ENCODE measurements at regions not wholly inside any gene's neighbourhood (a gene's known extent, or its start where the extent isn't known, plus 50 kb on each side); places are given as distances from the start of the nearest gene placed in this dataset.

DNA sequence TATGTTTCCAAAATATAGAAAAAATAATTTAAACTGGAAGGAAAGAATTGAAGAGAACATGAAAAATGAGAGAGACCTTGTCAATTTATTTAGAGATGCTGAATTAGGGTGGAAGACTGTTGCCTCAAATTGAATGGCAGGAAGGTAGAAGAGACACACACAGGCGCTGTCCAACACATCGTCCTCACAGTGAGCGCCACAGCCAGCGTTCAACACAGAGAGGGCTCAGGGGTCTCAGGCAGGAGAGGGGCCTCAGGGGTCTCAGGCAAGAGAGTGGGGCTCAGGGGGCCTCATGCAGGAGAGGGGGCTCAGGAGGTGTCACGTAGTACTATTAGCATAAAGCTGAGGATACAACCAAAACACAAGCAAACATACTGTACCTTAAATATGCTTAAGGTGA is 65.7 kb downstream of the TMEM18 start:
- DNase-seq (ENCODE audit: low read depth in 4 of 4, low spot score in 3 of 4): no peak

DNA sequence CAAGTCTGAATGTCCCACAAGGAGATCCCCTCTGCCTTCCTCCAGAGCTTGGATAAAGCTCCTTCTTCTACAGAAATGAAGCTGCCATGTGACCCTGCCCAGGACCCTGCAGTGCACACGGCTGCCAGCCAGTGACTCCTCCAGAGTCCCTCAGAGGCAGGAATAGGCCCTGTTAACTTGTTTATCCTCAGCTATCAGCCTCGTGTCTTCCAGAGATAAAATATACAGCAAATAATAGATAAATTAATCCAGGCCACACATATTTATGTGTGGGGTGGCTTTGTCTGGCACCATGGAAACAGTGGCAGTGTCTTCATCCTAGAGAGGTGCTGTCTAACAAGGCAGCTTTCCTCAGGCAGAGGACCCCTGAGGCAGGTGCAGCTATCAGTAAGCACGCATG is 66.7 kb downstream of the TMEM18 start:
- no peak for DNase-seq (ENCODE audit: low read depth in 4 of 4, low spot score in 3 of 4)

DNA sequence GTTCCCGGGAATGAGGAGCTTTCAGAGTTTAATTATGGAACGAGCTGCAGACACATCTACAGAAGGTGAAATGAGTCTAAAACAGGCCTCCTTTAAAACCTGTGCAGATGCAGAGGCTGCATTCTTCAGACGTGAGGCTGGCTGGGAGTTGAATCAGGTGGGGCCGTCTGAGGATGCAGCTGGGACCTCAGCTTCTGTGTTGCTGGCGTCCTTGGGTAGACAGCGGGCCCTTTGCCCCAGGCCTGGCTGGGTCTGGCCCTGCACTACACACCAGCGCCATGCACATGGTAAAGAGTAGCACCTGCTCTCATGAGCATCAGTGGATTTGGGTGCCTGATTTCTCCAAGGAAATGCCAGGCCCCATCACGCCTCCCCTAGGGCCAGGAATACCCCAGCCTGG is 67.3 kb downstream of the TMEM18 start:
- no peak for DNase-seq (ENCODE audit: low read depth in 4 of 4, low spot score in 3 of 4)

DNA sequence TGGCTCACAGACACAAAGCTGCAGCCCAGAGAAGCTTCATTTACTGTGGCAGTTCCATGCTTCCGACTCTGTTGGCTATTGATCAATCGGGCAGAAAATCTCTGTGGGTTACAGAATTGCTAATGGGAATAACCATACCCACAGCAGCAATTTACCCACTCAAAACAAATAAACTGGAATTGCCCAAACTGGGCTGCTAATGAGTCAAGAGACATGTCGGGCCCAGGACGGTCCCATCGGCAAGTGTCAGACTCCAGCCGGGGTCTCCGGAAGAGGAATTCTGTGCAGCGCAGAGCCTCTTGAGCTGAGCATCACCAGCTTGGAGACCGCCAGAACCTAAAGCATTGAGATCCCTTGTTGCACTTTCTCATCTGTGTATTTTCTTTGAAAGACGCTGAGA is 67.8 kb downstream of the TMEM18 start:
- DNase-seq (ENCODE audit: low read depth in 4 of 4, low spot score in 3 of 4): no peak

- DNase-seq (ENCODE audit: low read depth in 4 of 4, low spot score in 3 of 4): no peak
Measured at GRCh38 chr2:608711-609110, 68.5 kb downstream of the TMEM18 start.

DNA sequence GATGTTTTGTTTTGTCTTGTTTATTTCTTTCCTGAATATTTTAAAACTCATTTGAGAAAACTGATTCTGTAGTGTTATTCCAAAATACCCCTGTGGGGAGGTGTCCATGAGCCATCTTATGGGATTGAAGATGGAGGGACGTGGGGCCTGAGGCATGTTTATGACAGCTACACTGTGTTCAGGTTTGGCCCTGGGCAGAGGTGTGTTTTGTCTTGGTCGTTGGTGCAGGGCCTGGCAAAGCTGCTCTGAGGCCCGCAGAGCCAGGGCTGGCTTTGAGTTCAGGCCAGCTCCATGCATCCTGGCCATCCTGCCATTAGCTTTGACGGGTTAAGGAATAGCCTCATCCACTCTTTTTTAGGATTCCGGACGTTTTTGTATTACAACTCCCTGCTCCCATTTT is 68.9 kb downstream of the TMEM18 start:
- DNase-seq (ENCODE audit: low read depth in 4 of 4, low spot score in 3 of 4): no peak

DNA sequence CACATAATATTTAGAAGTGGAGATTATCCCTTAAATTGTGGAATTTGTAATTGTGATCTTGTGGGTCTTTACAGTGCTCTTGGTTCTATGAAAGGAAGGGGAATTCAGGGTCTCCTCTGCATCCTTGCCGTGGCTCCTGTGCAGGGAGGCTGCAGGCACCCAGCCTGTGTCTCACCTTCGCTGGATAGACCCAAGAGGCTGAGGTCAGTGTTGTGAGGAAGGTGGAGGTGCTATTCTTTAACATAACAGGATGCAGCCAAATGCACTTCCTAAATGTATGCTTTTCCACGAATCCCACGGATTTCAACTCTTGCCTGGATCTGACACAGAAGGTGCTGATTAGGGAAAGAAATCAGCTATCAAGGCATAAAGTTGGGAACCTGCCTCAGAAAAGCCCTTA is 69.5 kb downstream of the TMEM18 start:
- no peak for DNase-seq (ENCODE audit: low read depth in 4 of 4, low spot score in 3 of 4)

GRCh38 chr2:607172-607571 is 70.0 kb downstream of the TMEM18 start:
- no peak for DNase-seq (ENCODE audit: low read depth in 4 of 4, low spot score in 3 of 4)

- DNase-seq (ENCODE audit: low read depth in 4 of 4, low spot score in 3 of 4): no peak
Measured at GRCh38 chr2:605674-606608, 71.3 kb downstream of the TMEM18 start.

DNA sequence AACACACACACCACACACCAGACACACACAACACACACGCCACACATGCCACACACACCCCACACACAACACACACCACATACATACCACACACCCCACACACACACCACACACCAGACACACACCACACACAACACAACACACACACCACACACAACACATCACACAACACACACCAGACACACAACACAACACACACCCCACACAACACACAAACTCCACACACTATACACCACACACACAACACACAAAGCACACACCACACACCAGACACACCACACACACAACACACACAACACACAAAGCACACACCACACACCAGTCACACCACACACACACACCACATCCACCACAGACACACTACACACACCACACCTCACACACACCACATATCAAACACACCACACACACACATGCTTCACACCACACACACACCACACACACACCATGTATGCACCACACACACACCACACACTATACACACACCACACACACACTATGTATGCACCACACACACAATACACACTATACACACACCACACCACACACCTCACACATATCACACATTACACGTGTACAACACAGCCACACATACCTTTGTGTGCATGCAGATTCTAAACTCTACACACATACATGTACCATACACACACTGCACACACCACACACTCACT is 72.2 kb downstream of the TMEM18 start:
- no peak for DNase-seq (ENCODE audit: low read depth in 4 of 4, low spot score in 3 of 4)

DNA sequence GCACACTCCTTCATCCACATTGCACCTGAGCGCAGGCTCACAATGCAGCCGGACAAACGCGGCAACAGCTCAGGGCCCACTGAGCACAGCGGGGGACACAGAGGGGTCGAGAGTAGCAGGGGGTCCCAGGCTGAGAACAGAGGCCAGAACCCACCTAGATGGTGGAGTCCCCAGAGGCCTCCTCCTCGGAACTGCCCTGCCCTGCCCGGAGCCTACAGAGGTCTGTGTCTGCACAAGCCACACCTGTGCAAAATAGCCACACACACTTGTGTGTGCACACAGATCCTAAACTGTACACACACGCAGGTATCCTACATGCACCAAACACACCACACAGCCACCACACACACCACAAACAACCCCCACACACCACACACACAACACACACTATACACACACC is 72.8 kb downstream of the TMEM18 start:
- no peak for DNase-seq (ENCODE audit: low read depth in 4 of 4, low spot score in 3 of 4)

DNA sequence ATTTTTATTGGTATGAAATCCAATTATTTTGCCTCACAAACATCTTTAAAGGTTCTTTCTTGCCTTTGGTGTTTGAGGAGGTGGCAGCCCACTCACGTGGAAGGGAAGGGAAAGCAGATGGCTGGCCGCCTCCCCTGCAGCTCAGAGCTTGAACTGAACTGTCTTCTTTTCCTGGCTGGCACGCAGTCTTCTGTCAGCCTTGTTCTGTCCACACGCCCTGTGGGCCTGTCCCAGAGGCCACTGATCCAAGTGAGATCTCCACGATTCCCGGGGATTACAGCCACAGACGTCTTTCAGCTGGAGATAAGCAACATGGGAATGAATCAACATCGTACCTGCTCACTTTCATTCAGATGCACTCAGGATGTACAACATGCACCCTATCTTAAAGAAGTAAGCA is 73.3 kb downstream of the TMEM18 start:
- DNase-seq (ENCODE audit: low read depth in 4 of 4, low spot score in 3 of 4): no peak

- DNase-seq (ENCODE audit: low read depth in 4 of 4, low spot score in 3 of 4): no peak
Measured at GRCh38 chr2:603427-603826, 73.8 kb downstream of the TMEM18 start.

DNA sequence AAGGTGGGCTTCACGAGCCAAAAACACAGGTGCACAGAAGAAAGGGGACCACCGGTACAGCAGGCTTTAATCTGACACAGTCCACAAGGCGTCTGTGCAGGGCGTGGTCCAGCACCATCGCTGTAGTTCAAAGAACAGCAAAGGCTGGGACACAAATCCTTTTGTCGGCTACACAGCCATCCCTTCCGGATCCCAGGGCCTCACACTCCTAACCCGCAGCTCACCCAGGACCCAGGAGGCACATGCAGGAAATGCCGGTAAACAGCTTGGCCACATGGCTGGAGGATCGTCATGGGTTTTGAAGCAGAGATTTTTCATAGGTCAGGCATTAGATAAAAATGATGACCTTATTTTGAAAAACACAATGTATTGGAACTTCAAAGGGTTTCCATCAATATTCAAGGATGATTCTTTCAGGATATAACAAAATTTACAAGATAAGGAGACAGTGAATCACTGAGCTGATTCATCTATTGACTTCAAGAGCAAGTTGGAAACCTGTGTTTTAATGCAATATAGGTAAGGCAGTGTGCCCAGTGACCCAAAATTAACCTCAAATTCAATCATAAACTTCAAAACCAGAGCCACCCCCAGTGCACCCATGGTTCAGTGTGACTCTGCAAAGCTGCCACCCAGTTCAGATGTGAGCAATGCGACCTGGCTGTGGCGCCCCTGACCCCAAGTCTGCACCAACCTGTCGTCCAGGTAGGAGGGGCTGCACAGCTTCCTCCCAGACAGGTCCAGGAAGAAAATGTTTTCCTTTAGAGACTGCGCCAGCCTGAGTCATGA is 74.4 kb downstream of the TMEM18 start:
- DNase-seq (ENCODE audit: low read depth in 4 of 4, low spot score in 3 of 4): no peak

DNA sequence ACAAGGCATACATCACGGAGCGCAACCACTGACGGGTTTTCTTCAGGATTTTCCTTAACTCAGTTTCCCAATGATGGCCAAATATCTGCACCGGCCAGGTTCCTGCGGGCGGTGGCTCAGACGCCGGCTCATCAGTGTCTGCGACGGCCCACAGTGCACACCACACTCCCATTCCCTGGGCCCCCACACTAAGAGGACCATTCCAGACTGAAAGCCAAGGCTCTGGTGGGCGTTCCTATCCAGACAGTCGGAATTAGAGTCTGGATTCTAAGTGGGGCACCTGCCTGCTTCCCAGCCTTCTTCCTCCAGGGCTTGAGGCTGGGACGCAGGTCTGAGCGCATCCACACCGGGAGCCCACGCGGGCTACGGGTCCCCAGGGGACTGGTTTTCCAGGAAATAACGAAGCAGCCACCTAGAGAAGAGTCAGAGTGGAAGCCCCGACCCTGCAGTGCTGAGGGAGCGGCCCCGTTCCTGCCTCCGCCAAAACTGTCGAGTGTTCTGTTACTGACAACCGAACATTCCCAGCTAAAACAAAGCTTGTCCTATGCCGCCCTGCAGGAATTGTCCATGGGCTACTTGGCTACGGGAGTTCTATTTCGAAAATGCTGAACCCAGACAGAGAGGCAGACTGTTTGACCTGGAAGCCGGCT is 75.3 kb downstream of the TMEM18 start:
- DNase-seq (ENCODE audit: low read depth in 4 of 4, low spot score in 3 of 4): no peak

DNA sequence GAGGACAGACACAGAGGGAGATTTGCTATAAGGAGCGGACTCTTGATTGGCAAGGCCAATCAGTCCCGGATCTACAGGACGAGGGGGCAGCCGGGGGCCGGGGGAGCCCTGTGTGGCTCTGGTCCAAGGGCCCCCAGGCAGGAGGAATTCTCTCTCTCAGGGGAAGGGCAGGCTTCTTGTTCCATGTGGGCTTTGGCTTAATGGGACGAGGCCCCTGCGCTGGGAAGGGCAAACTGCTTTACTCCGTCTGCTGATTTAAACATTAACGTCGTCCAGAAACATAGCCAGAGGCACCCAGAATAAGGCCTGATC is 75.9 kb downstream of the TMEM18 start:
- DNase-seq (ENCODE audit: low read depth in 4 of 4, low spot score in 3 of 4): no peak

- no peak for DNase-seq (ENCODE audit: low read depth in 4 of 4, low spot score in 3 of 4)
Measured at GRCh38 chr2:600542-601386, 76.4 kb downstream of the TMEM18 start.

- no peak for DNase-seq (ENCODE audit: low read depth in 4 of 4, low spot score in 3 of 4)
Measured at GRCh38 chr2:599601-600000, 77.6 kb downstream of the TMEM18 start.

- no peak for DNase-seq (ENCODE audit: low read depth in 4 of 4, low spot score in 3 of 4)
Measured at GRCh38 chr2:598058-598802, 79.0 kb downstream of the TMEM18 start.

Measured in left renal pelvis (tissue), 4 donors.